HepG2 (cell line): ENCODE measurements at regions not wholly inside any gene's neighbourhood (a gene's known extent, or its start where the extent isn't known, plus 50 kb on each side); places are given as distances from the start of the nearest gene placed in this dataset.

Experiments used
- ATAC-seq: fragments of 200-7000 bp; cut with Tn5 transposase; 3 replicates; pipeline ENCODE4 v1.9.1; 2020; ENCODE audit warnings: mild to moderate bottlenecking, moderate library complexity
- BruUV-seq: library from RNA; stranded (reverse); fragments of 400-500 nt; replicated peaks from 2 replicates; lab custom pipeline; 2021; lab: Mats Ljungman, UMichigan
- CTCF ChIA-PET: fragments of 300-600 bp; formaldehyde crosslinking; extraction: SDS; loops from one replicate; lab custom pipeline; 2021; ENCODE audit warnings: low total read pairs, inconsistent platforms, low intra/inter-chr PET ratio; lab: Yijun Ruan, JAX
- POLR2A ChIA-PET: fragments of 350-600 bp; sonication (Branson Sonifier 250); formaldehyde crosslinking; loops from one replicate; lab custom pipeline; 2020; ENCODE audit warnings: antibody characterized with exemption, inconsistent platforms; lab: Yijun Ruan, JAX
- DNase-seq: peaks from one replicate; pipeline ENCODE4 v3.0.0-alpha.2; 2015; ENCODE audit warnings: low spot score
- FAIRE-seq: peaks from 3 replicates; lab custom pipeline; 2011; peaks lifted over from hg19 to GRCh38; lab: Jason Lieb, UNC
- H2AFZ ChIP-seq: one replicate; pipeline ENCODE4 v1.6.1; 2011; ENCODE audit warnings: low read length, inconsistent platforms
- H3K27ac ChIP-seq: fragments of 300-600 bp; 3 replicates; pipeline ENCODE4 v1.8.0; 2011; ENCODE audit warnings: mixed run types, mild to moderate bottlenecking, mixed read lengths, low read length, inconsistent platforms; ENCODE audit not compliant: insufficient read depth; ENCODE audit errors: extremely low read length
- H3K27me3 ChIP-seq, 2 experiments: fragments of 200-600 bp in 1 of 2; 2 replicates in 1 of 2; 3 replicates in 1 of 2; pipeline versions ENCODE4 v1.6.0 to v1.8.0; 2011; ENCODE audit warnings: low read length in 2 of 2, mild to moderate bottlenecking in 2 of 2, moderate library complexity in 2 of 2, inconsistent platforms in 1 of 2; ENCODE audit not compliant: insufficient read depth in 2 of 2, control insufficient read depth in 1 of 2
- H3K36me3 ChIP-seq, 2 experiments: fragments of 200-600 bp in 1 of 2; replicated peaks in 1 of 2; 2 replicates in 1 of 2; 3 replicates in 1 of 2; pipeline versions ENCODE4 v1.5.1 to v1.8.0; 2011; ENCODE audit warnings: low read length in 2 of 2, inconsistent platforms in 1 of 2; ENCODE audit not compliant: insufficient read depth in 2 of 2, control insufficient read depth in 1 of 2
- H3K4me1 ChIP-seq: 2 replicates; pipeline ENCODE4 v1.5.1; 2012; ENCODE audit warnings: low read length, inconsistent platforms; ENCODE audit not compliant: insufficient read depth
- H3K4me2 ChIP-seq: 2 replicates; pipeline ENCODE4 v1.6.0; 2011; ENCODE audit warnings: low read depth, low read length, inconsistent platforms
- H3K4me3 ChIP-seq, 3 experiments: fragments of 200-600 bp in 1 of 3; sonication (generic), shearing (Covaris generic) in 1 of 3; replicated peaks in 1 of 3; 2 replicates each; pipeline ENCODE4 v1.5.1; 2011 to 2016; ENCODE audit warnings: low read length in 3 of 3, inconsistent platforms in 2 of 3, low read depth in 2 of 3, mild to moderate bottlenecking in 2 of 3, control low read depth in 1 of 3, mixed read lengths in 1 of 3; ENCODE audit not compliant: insufficient read depth in 1 of 3
- H3K79me2 ChIP-seq: one replicate; pipeline ENCODE4 v1.6.1; 2011; ENCODE audit warnings: low read length, inconsistent platforms; ENCODE audit not compliant: insufficient read depth
- H3K9ac ChIP-seq: 2 replicates; pipeline ENCODE4 v1.6.0; 2011; ENCODE audit warnings: mild to moderate bottlenecking, low read depth, low read length, inconsistent platforms; ENCODE audit not compliant: insufficient read depth
- H3K9me3 ChIP-seq: 2 replicates; pipeline ENCODE4 v1.5.1; 2012; ENCODE audit warnings: mild to moderate bottlenecking, low read length
- H4K20me1 ChIP-seq: 2 replicates; pipeline ENCODE4 v1.6.0; 2011; ENCODE audit warnings: inconsistent platforms, mild to moderate bottlenecking, low read length, moderate library complexity; ENCODE audit not compliant: insufficient read depth
- CHCHD3 ChIP-seq: sonication (generic); formaldehyde crosslinking; IDR thresholded peaks from 2 replicates; pipeline ENCODE4 v1.8.0; 2022; ENCODE audit warnings: mild to moderate bottlenecking, missing genetic modification reagents, moderate library complexity
- ZNF280D ChIP-seq: sonication (generic); formaldehyde crosslinking; IDR thresholded peaks from 2 replicates; pipeline ENCODE4 v1.5.1; 2020; ENCODE audit warnings: mild to moderate bottlenecking, missing genetic modification reagents
- ZNF335 ChIP-seq: sonication (generic); formaldehyde crosslinking; IDR thresholded peaks from 2 replicates; pipeline ENCODE4 v1.4.0; 2020; ENCODE audit warnings: missing genetic modification reagents
- ZSCAN12 ChIP-seq: sonication (generic); formaldehyde crosslinking; IDR thresholded peaks from 2 replicates; pipeline ENCODE4 v1.9.0; 2021; ENCODE audit warnings: mild to moderate bottlenecking, missing genetic modification reagents
- WGBS: methylation state at CpG from one replicate; pipeline ENCODE4 v1.1.6; 2017; ENCODE audit warnings: low lambda C conversion rate; 5-methylcytosine and 5-hydroxymethylcytosine counted together
- in situ Hi-C: cut with HindIII; loops from 2 replicates; pipeline ENCODE4 v1.10.0; 2017; ENCODE audit warnings: low pct_unique_long_range_greater_than_20kb; ENCODE audit not compliant: extremely low pct_ligation_motif_present
- intact Hi-C: fragments of 100-400 bp; cut with micrococcal nuclease; formaldehyde crosslinking; loops from one replicate; pipeline ENCODE4 v1.10.0; 2022; ENCODE audit not compliant: unreplicated experiment
- TF ChIP-seq, protein P1 (sequence below): sonication (generic); formaldehyde crosslinking; IDR thresholded peaks from 2 replicates; pipeline ENCODE4 v1.5.1; 2020; ENCODE audit warnings: missing genetic modification reagents, mild to moderate bottlenecking, borderline replicate concordance
- TF ChIP-seq, protein P2 (sequence below): sonication (generic); formaldehyde crosslinking; IDR thresholded peaks from 2 replicates; pipeline ENCODE4 v1.4.0; 2020; ENCODE audit warnings: missing genetic modification reagents, borderline replicate concordance

GRCh38 chr2:60377825-60378224 lies 175.6 kb downstream of the BCL11A start:
- WGBS = 1% methylated on average over 3 of the region's 3 CpGs

More at GRCh38 chr2:60377825-60378224, 175.6 kb downstream of the BCL11A start:
- POLR2A ChIA-PET = no interaction called here
- no peak overlapping the region for H2AFZ ChIP-seq
- no TSS peak for BruUV-seq
- intact Hi-C loops (no loop called here), in situ Hi-C loops (no loop called here)
- DNase-seq (no peak), ATAC-seq (no peak), FAIRE-seq (no peak)
- no peak overlapping the region for H3K9ac ChIP-seq
- no peaks in the 10 kb centered on the region for H3K9me3 ChIP-seq
- TF ChIP-seq, protein P1, sequence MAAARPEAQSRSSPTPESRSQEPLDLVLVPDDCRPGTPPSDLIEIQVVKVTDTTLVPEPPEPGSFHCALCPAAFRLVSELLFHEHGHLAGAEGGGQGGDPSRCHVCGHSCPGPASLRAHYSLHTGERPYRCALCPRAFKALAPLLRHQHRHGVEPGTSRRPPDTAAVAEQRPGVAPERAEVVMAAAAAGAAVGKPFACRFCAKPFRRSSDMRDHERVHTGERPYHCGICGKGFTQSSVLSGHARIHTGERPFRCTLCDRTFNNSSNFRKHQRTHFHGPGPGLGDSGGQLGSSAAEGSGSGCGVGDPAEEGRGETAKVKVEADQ (CRISPR knock-in tag) = no peak
- no peak for TF ChIP-seq ZNF280D (CRISPR knock-in tag)
- no peak for TF ChIP-seq ZNF335 (CRISPR knock-in tag)
- no peak for TF ChIP-seq CHCHD3
- TF ChIP-seq, protein P2, sequence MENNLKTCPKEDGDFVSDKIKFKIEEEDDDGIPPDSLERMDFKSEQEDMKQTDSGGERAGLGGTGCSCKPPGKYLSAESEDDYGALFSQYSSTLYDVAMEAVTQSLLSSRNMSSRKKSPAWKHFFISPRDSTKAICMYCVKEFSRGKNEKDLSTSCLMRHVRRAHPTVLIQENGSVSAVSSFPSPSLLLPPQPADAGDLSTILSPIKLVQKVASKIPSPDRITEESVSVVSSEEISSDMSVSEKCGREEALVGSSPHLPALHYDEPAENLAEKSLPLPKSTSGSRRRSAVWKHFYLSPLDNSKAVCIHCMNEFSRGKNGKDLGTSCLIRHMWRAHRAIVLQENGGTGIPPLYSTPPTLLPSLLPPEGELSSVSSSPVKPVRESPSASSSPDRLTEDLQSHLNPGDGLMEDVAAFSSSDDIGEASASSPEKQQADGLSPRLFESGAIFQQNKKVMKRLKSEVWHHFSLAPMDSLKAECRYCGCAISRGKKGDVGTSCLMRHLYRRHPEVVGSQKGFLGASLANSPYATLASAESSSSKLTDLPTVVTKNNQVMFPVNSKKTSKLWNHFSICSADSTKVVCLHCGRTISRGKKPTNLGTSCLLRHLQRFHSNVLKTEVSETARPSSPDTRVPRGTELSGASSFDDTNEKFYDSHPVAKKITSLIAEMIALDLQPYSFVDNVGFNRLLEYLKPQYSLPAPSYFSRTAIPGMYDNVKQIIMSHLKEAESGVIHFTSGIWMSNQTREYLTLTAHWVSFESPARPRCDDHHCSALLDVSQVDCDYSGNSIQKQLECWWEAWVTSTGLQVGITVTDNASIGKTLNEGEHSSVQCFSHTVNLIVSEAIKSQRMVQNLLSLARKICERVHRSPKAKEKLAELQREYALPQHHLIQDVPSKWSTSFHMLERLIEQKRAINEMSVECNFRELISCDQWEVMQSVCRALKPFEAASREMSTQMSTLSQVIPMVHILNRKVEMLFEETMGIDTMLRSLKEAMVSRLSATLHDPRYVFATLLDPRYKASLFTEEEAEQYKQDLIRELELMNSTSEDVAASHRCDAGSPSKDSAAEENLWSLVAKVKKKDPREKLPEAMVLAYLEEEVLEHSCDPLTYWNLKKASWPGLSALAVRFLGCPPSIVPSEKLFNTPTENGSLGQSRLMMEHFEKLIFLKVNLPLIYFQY (CRISPR knock-in tag) = no peak
- TF ChIP-seq ZSCAN12 = no peak
- H3K27me3 ChIP-seq = no peaks in the 10 kb centered on the region; a peak in 1 of 5 replicates
- H3K36me3 ChIP-seq = no peaks in the 10 kb centered on the region
- H3K4me3 ChIP-seq = no peak overlapping the region
- H3K4me2 ChIP-seq = no peak overlapping the region
- no peaks in the 10 kb centered on the region for H4K20me1 ChIP-seq
- H3K27ac ChIP-seq = no peak overlapping the region
- H3K4me1 ChIP-seq = no peaks in the 10 kb centered on the region
- no peaks in the 10 kb centered on the region for H3K79me2 ChIP-seq
- CTCF ChIA-PET = no interaction called here
